ENCODE measurements at regions not wholly inside any gene's neighbourhood (a gene's known extent, or its start where the extent isn't known, plus 50 kb on each side); places are given as distances from the start of the nearest gene placed in this dataset.
"Not testable (repeated sequence)": the region's sequence is repeated elsewhere in the genome, so short reads cannot be mapped to it uniquely, and the experiment has no call there.

GRCh38 chr7:24390376-24391157 lies 106.6 kb downstream of the NPY start:
- intact Hi-C loops (cut with DNase I): no loop called here
- no peak for DNase-seq (ENCODE audit: low spot score)

- intact Hi-C loops (cut with DNase I): no loop called here
- no peak for DNase-seq (ENCODE audit: low spot score)
Measured at GRCh38 chr7:24392774-24393173, 108.8 kb downstream of the NPY start.

- no peak for DNase-seq (ENCODE audit: low spot score)
- intact Hi-C loops (cut with DNase I): no loop called here
Measured at GRCh38 chr7:24395512-24395911, 111.5 kb downstream of the NPY start.

GRCh38 chr7:24396387-24396786 lies 112.4 kb downstream of the NPY start:
- DNase-seq (ENCODE audit: low spot score); intact Hi-C loops (cut with DNase I): not testable (repeated sequence)

- no peak for DNase-seq (ENCODE audit: low spot score)
- intact Hi-C loops (cut with DNase I): loop anchor here (5.0 kb wide), 1 partner anchor 265 kb away; no protein-coding TSS in a partner anchor
Measured at GRCh38 chr7:24401628-24402593, 117.9 kb downstream of the NPY start.

GRCh38 chr7:24402655-24403054 lies 118.7 kb downstream of the NPY start:
- intact Hi-C loops (cut with DNase I): loop anchor here (5.0 kb wide), 1 partner anchor 265 kb away; no protein-coding TSS in a partner anchor

GRCh38 chr7:24403557-24403956 lies 119.6 kb downstream of the NPY start:
- intact Hi-C loops (cut with DNase I): loop anchor here (5.0 kb wide), 1 partner anchor 264 kb away; no protein-coding TSS in a partner anchor
- DNase-seq (ENCODE audit: low spot score): no peak

More at GRCh38 chr7:24402655-24403054, 118.7 kb downstream of the NPY start:
- DNase-seq (ENCODE audit: low spot score): no peak

- no peak for DNase-seq (ENCODE audit: low spot score)
- intact Hi-C loops (cut with DNase I): loop anchor here (5.0 kb wide), 1 partner anchor 263 kb away; no protein-coding TSS in a partner anchor
Measured at GRCh38 chr7:24404315-24404714, 120.3 kb downstream of the NPY start.

GRCh38 chr7:24405002-24405401 lies 121.0 kb downstream of the NPY start:
- intact Hi-C loops (cut with DNase I): no loop called here
- DNase-seq (ENCODE audit: low spot score): no peak

GRCh38 chr7:24406053-24406788 lies 122.2 kb downstream of the NPY start:
- no peak for DNase-seq (ENCODE audit: low spot score)
- intact Hi-C loops (cut with DNase I): no loop called here

GRCh38 chr7:24406789-24407299 lies 122.9 kb downstream of the NPY start:
- intact Hi-C loops (cut with DNase I): no loop called here
- no peak for DNase-seq (ENCODE audit: low spot score)

GRCh38 chr7:24407965-24408364 lies 124.0 kb downstream of the NPY start:
- no peak for DNase-seq (ENCODE audit: low spot score)
- intact Hi-C loops (cut with DNase I): no loop called here

GRCh38 chr7:24408798-24409430 lies 124.9 kb downstream of the NPY start:
- no peak for DNase-seq (ENCODE audit: low spot score)
- intact Hi-C loops (cut with DNase I): no loop called here

GRCh38 chr7:24409431-24410024 lies 125.5 kb downstream of the NPY start:
- intact Hi-C loops (cut with DNase I): no loop called here
- DNase-seq (ENCODE audit: low spot score): no peak

GRCh38 chr7:24411226-24411625 lies 127.2 kb downstream of the NPY start:
- DNase-seq (ENCODE audit: low spot score): no peak
- intact Hi-C loops (cut with DNase I): no loop called here

- intact Hi-C loops (cut with DNase I): no loop called here
- no peak for DNase-seq (ENCODE audit: low spot score)
Measured at GRCh38 chr7:24417526-24418120, 133.6 kb downstream of the NPY start.

- no peak for DNase-seq (ENCODE audit: low spot score)
- intact Hi-C loops (cut with DNase I): no loop called here
Measured at GRCh38 chr7:24419077-24419476, 135.1 kb downstream of the NPY start.

GRCh38 chr7:24419511-24419910 lies 135.5 kb downstream of the NPY start:
- no peak for DNase-seq (ENCODE audit: low spot score)
- intact Hi-C loops (cut with DNase I): no loop called here
